Anterior cingulate cortex (tissue), 58 donors: ENCODE measurements at regions not wholly inside any gene's neighbourhood (a gene's known extent, or its start where the extent isn't known, plus 50 kb on each side); places are given as distances from the start of the nearest gene placed in this dataset.

Experiments used
- DNase-seq, 58 donors: peaks; one replicate each; lab custom pipeline; 2025; lab: John Stamatoyannopoulos, UW

- no peak for DNase-seq
These were observed 53.5 kb upstream of the FLT1 start for GRCh38 chr13:28548468-28548867.

- DNase-seq, result no peak
These were observed 50.8 kb upstream of the FLT1 start for GRCh38 chr13:28545583-28546333.
